GM19324 (cell line): ENCODE measurements at regions not wholly inside any gene's neighbourhood (a gene's known extent, or its start where the extent isn't known, plus 50 kb on each side); places are given as distances from the start of the nearest gene placed in this dataset.
"Not testable (repeated sequence)": the region's sequence is repeated elsewhere in the genome, so short reads cannot be mapped to it uniquely, and the experiment has no call there.

Experiments
- ATAC-seq: cut with Tn5 transposase; IDR thresholded peaks from one replicate; pipeline ENCODE4 v1.9.1; 2021; ENCODE audit warnings: mild to moderate bottlenecking, moderate library complexity; ENCODE audit not compliant: unreplicated experiment, low FRiP score

DNA sequence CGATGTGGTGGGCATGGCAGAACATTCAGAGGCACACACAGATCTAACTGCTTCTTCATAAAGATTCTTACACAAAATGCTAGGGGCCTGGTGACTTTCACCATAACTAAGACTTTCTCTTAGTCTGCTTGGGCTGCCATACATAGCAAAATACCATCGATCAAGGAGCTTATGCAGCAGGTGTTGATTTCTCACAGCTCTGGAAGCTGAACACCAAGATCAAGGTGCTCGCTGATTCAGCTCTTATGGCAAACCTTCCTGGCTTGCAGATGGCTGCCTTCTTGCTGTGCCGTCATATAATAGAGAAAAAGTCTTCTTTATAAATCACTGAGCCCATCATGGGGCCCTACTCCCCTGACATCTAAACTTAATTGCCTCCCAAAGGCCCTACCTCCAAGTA lies 487.3 kb downstream of the AJAP1 start:
- no peak for ATAC-seq

DNA sequence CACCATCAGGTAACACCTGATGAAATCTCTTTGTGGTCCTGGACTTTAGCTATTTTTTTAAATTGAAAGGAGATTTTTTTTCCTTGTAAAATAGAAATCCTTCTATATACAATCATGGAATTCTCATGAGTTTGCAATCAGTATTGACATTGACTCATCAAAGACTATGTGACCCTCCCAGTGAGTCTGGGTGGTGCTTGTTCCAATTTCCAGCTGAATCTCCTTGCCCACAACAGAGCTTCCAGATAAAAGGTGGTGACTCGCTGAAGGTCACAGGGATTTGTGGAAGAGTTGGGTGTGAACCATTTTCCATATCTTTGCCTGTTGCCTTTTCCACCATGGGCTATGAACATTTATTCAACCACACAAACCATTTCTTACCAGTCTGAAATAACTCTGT lies 486.6 kb downstream of the AJAP1 start:
- ATAC-seq: no peak

DNA sequence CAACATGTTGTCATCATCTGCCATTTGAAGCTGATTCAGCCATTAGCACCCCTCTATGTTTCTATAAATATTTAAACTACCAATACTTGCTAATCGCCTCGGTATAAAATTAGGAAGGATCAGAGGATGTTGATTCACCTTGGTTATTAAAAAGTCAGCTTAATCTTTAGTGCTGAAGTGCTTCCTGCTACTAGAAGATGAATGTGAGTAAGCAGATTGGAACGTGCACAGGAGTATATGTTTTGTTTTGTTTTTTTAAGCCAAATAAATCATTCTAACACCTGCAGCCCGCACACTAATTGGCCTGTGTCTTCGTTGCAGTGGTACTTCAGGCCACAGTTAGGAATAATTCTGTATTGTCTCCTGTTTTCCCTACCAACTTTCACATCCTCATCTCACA lies 485.7 kb downstream of the AJAP1 start:
- no peak for ATAC-seq

DNA sequence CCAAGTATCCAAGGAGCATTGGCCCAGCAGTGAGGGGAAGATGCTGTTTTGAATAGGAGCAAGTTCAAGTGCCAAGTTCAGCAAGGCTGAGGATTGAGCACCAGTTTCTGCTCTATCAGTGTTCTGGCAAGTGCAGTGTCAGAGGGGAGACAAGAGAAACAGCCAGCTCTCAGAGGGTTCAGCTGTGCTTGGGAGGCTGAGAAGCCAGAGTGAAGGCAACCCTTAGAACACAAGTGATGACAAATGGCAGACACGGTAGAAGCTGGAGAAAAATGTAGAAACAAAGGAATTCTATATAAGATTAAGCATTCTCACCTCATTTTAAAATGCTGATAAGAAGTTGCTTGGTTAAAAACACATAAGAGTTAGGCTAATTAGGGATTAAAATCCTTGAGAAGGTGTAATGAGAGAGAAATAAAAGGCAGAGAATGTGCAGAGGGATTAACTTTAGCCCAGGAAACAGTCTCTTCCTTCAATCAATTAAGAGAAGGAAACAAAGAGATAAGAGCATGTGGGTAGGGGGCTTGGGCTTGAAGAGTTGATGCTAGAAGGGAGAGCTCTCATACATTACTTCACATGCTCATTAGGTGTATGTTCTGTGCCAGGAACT lies 475.4 kb downstream of the AJAP1 start:
- ATAC-seq: no peak

DNA sequence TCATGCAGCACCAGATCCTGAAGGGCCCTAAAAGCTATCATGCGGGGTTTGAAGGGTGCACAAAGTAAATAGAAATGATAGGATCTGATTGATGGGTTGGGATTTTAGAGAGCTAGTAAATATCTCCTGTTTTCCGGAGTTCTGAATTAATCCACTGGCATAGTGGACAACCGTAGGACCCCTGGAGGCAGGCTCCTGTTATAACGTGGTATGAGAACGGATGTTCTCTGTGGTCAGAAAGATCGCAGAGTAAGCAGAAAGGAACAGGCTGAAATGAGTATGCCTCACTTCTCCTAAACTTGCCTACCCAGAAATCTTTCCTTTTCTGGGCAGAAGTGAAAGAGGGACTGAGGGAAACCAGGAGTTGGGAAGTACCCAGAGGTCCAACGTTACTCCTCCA lies 470.8 kb downstream of the AJAP1 start:
- ATAC-seq: no peak

DNA sequence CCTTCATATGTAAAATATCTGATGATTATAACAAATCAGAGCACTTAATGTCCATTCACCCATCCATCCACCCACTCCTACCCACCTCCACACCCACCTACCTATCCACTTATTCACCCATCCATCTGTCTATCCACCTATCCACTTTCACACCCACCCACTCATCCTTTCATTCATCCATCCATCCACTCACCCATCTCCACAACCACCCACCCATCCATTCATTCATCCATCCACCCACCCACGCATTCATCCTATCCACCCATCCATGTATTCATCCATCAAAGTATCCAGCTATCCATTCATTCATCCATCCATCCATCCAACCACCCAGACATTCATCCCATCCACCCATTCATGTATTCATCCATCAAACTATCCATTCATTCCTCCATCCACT lies 466.1 kb downstream of the AJAP1 start:
- ATAC-seq: no peak

DNA sequence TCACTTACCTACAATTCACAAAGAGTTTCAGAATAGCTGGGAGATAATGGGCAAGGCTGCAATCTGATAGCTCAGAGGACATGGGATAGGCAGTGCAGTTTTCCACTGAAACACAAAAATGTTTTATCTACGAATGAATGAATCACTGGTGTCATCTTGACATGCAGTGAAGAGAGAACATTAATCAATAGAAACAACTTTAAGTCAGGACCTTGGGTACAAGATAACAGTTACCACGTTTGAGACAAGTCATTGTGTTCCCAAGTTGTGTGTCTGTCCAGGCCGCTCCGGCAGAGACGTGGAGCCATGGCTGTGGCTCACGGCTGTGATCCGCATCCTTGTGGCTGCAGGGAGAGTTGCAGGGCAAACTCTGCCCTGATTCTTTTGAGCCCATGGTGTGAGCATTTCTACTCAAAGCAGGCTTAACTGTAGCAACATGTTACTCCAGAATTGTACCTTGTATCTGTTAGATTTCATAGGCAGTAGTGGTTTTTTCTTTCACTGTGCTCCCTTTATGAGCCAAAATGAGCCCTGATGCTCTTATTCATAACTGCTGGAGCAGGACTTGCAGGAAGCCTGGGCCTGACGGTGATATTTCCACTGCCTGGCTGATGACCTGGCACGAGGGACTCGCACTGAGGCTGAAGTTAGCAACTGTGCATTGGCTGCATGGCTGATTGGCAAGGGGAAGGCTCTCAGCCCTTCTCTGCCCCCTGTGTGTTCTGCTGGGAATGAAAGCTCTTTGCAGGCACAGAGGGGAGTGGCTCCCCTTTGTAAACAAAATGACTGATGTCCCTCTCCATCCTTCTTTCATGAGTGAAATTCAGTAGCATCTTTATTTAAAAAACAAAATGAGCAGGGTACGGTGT lies 465.2 kb downstream of the AJAP1 start:
- no peak for ATAC-seq

DNA sequence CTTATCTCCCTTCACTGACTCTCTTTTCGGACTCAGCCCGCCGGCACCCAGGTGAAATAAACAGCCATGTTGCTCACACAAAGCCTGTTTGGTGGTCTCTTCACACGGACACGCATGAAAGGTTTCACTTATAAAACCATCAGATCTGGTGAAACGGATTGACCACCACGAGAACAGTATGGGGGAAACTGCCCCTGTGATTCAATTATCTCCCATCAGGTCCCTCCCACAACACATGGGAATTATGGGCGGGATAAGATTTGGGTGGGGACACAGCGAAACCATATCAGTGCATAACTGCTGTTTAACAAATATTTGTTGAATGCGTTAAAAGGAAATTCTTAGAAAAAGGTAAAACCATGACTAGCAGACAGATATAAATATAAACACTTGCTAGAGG lies 464.4 kb downstream of the AJAP1 start:
- ATAC-seq: not testable (repeated sequence)

DNA sequence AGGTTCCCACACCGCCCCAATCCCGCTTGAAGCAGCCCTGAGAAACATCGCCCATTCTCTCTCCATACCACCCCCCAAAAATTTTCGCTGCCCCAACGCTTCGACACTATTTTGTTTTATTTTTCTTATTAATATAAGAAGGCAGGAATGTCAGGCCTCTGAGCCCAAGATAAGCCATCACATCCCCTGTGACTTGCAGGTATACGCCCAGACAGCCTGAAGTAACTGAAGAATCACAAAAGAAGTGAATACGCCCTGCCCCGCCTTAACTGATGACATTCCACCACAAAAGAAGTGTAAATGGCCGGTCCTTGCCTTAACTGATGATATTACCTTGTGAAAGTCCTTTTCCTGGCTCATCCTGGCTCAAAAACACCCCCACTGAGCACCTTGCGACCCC lies 463.9 kb downstream of the AJAP1 start:
- not testable (repeated sequence) for ATAC-seq

DNA sequence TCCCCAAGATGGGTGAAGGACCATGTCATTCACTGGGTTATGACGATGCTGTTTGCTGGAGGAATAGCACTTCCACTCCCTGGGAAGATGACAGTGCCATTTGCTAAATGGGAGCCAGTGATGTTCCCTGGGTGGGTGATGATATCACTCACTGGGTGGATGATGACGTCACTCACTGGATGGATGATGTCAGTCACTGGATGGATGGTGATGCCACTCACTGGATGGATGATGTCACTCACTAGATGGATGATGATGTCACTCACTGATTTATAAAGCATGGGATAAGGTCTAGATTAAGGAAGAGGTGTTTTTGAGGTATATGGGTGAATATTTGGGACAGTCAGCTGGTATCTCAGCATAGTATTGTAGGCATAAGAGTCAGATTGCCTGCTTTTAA lies 457.2 kb downstream of the AJAP1 start:
- no peak for ATAC-seq

DNA sequence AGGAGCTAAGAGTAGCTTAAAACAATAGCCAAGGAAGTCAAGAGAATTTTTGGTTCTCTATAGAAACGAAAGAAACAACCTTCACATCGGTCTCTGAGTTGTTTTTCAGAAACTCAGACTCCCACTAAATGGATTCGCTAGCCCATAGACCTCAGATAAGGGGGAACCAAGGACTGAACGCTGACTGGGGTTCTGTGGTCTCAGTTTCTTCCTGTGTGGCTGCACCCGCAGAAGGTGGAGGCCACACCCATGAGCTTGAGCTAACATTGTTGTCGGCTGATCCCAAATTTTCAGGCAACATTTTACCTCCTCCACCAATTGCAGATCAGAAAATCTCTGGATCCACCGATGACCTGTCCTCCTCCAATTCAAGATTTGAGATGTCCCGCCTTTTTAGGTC lies 456.1 kb downstream of the AJAP1 start:
- no peak for ATAC-seq

DNA sequence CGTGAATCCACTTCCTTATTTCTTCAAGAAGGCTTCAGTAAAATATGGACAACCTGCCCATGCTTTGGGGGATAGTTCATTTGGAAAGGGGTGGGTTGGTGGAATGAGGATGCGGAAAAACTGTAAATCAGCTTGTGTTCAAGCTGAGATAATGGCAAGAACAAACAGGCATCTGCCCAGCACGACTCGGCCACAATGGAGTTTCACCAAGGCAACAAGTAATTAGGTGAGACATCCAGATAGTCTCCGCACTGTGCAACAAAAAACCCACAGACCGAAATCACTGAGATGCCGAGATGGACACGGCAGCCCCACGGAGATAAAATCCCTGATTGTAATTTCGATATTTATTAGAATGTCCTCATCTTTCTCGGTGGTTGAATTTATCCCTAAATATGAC lies 455.2 kb downstream of the AJAP1 start:
- ATAC-seq: no peak

DNA sequence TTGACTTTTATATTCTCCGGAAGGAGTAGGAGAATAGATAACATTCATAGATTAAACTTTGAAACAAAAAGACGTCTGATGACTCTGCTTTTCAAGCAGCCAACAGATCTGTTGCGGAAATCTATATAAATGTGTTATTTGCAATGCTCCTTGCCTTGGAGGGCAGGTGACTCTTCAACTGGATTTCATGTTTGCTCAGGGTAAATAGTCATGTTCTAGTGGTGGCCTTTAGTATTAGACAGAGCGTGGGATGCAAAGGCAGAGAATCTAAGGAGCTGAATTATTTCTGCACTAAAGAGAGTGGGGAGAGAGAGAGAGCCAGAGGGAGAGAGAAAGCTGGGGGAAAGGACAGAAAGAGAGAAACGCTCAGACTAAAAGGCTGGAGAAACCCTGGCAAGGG lies 454.3 kb downstream of the AJAP1 start:
- ATAC-seq: no peak

DNA sequence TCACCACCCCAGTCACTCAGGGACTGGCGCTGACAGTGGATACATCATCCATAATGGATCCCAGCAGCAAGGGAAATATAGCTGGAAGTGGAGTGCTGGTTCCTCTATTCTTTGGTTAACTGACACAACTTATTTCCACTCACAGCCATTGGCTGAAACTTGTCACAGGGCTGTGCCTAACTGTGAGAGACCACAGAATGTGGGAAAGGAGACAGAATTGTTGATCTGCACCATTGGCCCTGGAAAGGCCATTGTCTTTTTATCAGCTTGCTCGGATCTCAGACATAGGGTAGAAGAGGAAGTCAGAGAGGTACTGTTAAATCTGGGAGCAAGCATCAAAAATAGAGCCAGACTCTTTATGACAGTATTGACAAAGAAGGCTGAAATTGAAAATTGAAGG lies 451.3 kb downstream of the AJAP1 start:
- ATAC-seq: no peak

DNA sequence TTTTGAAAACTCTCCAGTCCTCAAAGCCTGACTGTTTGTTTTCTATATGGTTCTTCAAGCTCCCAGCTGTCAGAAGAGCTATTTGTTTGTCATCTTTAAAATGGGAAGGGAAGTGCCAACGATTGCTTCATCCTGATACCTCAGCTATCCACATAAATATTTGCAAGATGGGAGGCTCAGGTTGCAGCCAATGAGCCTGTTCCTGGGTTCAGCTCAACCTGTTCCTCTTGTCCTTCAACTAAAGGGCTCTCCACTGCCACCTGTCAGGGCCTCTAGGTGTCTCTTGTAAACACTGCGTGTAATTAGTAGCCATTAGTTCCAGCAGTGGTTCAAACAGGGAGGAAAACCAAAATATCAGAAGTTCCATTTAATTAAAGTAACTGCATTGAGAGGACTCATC lies 445.1 kb downstream of the AJAP1 start:
- no peak for ATAC-seq

DNA sequence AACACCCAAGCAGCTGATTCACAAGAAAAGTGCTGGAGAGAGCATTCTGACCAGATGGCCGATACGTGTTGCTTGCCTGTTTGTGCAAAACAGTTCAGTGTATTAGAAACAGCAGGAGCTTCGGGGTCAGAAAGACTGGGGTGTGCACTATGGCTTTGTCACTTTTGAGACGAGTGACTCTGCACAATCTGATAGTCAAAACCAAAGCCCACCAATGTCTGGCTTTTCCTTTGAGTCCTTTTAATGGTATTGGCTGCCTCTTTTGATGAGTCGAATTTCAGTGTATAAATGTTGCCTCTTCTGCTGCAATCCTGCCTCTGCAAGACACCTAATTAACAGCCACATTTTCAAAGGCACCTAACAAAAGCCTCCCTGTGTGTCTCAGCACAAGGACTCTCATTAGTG lies 444.6 kb downstream of the AJAP1 start:
- no peak for ATAC-seq

DNA sequence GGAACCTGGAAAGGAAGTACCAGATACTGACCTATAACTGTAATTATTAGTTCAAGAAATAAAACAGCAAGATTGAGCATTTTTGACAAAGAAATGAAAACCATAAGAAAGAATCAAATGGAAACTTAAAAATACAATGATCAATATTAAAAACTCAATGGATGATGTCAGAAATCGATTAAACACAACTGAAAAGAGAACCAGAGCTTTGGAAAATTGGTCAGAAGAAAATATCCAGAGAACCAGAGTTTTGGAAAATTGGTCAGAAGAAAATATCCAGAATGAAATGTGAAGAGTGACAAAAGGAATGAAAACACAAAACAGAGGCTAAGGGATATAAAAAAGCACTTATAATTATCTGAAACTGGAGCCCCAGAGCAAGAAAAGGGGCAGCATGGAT lies 438.6 kb downstream of the AJAP1 start:
- ATAC-seq: no peak

DNA sequence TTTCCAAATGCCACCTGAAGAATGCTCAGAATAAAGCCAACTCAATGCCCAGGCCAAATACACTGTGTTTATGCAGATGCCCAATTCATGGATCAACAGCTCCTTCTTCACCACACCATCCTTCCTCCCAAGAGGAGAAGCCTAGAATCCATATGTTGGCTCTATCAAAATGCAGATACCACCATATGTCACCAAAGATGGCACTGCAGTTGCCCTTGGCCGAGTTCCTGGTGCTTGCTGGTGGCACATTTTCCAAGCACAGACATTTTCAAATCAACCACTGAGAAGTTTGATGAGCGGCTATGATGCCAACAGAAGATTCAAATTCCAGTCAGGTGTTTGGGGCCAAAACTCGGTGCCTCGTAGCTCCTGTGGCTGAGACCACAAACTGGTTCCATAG lies 430.3 kb downstream of the AJAP1 start:
- ATAC-seq: no peak

DNA sequence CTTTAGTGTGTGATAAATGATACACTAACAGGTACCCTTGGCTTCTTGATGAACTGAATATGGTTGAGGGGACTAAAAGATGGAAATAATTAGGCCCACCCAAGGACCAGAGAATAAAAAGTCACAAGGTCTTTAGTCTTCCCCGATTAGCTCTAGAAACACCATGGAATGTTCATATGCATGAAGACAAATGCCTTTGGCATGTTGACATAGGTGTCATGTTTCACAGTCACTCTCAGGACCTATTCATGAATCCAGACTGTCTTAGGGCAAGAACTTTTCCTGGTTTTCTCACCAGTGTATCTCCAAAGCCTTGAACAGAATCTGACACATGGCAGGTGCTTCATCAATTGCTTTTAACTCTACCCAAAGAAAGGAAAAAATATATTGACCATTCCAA lies 412.8 kb downstream of the AJAP1 start:
- ATAC-seq: no peak

DNA sequence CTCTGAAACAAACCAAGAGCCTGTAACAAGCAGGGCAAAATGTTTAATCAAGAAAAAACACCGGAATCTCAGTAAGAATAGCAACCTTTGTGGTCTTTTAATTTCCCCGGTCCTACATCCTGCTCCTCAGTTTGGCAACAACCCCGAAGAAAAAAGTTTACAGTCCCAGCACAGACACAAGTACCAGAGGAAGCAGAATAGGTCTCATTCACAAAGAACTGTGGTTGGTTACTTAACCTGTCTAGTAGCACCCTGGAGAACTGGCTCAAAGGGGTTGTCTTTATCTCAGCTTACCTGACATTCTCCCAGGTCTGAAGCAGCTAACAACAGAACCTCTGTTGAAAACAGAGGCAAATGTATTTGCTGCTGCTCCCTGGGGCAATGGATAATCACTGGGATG lies 399.3 kb downstream of the AJAP1 start:
- ATAC-seq: no peak

DNA sequence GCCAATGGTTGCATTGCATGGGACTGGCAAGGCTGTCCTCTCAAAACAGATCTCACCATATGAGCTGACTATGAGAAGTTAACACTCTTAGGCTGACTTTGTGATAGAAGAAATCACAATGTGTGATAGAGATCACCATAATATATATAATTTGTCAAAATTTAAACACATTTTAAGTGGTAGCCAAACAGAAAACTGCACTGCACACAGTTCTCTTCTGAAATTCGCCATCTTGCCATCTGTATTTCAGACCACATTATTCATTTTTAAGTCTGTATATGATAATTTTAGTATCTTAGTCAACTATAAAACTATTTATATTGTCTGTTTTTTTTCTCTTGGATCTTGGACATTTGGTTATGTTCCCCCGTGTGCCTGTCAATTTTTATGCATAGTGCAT lies 374.7 kb downstream of the AJAP1 start:
- ATAC-seq: no peak

DNA sequence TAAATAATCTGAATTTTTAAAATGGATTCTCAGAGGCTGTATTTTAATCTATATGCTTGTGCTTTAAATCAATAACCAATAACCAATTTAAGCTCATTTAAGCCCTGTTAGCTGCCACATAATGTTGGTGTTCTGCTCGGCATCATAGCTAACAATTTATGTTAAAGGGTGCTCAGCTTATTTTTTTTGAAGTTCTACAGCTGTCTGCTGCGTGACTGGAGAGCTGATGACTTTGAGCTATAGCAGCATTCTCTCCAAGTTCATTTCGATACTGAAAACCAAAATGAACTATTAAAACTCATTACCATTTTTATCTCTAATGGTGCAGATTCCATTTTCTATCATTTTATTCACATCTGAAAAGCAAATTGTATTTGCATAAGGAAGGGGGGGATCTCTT lies 357.8 kb downstream of the AJAP1 start:
- ATAC-seq: no peak
